Endothelial cell of umbilical vein (primary cell): ENCODE measurements at regions not wholly inside any gene's neighbourhood (a gene's known extent, or its start where the extent isn't known, plus 50 kb on each side); places are given as distances from the start of the nearest gene placed in this dataset.
"Not testable (repeated sequence)": the region's sequence is repeated elsewhere in the genome, so short reads cannot be mapped to it uniquely, and the experiment has no call there.

Experiments used
- BruUV-seq: library from RNA; stranded (reverse); fragments of 400-500 nt; replicated peaks from 2 replicates; lab custom pipeline; 2021; lab: Mats Ljungman, UMichigan
- CTCF ChIA-PET: fragments of 300-600, 350-600 bp; sonication (Branson Sonifier 250); formaldehyde crosslinking; loops from one replicate; lab custom pipeline; 2021; ENCODE audit warnings: antibody characterized with exemption, inconsistent platforms; lab: Charles Lee
- POLR2A ChIA-PET: fragments of 300-600, 350-600 bp; sonication (Branson Sonifier 250); formaldehyde crosslinking; loops from one replicate; lab custom pipeline; 2021; ENCODE audit warnings: antibody characterized with exemption, inconsistent platforms; lab: Charles Lee
- DNase-seq: peaks from one replicate; pipeline ENCODE4 v3.0.0-alpha.2; 2011; ENCODE audit warnings: low read depth, low spot score
- FAIRE-seq: peaks from 2 replicates; lab custom pipeline; 2011; peaks lifted over from hg19 to GRCh38; lab: Jason Lieb, UNC
- H2AFZ ChIP-seq: 2 replicates; pipeline ENCODE4 v1.6.0; 2012; ENCODE audit warnings: low read depth, low read length, control low read depth, inconsistent platforms
- H3K27ac ChIP-seq: 2 replicates; pipeline ENCODE4 v1.5.1; 2011; ENCODE audit warnings: low read depth, mild to moderate bottlenecking, control low read depth, low read length, moderate library complexity; ENCODE audit not compliant: insufficient read depth
- H3K27me3 ChIP-seq, 2 experiments: 2 replicates each; pipeline versions ENCODE4 v1.6.0 to v1.6.1; 2011; ENCODE audit warnings: low read length in 2 of 2, mixed read lengths in 1 of 2; ENCODE audit not compliant: control insufficient read depth in 2 of 2, insufficient read depth in 2 of 2
- H3K36me3 ChIP-seq, 2 experiments: 2 replicates in 1 of 2; 3 replicates in 1 of 2; pipeline ENCODE4 v1.5.1; 2011; ENCODE audit warnings: low read length in 2 of 2, mild to moderate bottlenecking in 1 of 2, moderate library complexity in 1 of 2; ENCODE audit not compliant: control insufficient read depth in 2 of 2, insufficient read depth in 2 of 2; ENCODE audit errors: extremely low read depth in 1 of 2
- H3K4me1 ChIP-seq: 3 replicates; pipeline ENCODE4 v1.5.1; 2011; ENCODE audit warnings: mild to moderate bottlenecking, low read length; ENCODE audit not compliant: control insufficient read depth, insufficient read depth; ENCODE audit errors: extremely low read depth
- H3K4me2 ChIP-seq: 2 replicates; pipeline ENCODE4 v1.6.1; 2011; ENCODE audit warnings: low read length, control low read depth, mixed read lengths; ENCODE audit not compliant: insufficient read depth
- H3K4me3 ChIP-seq, 3 experiments: fragments of 200-600 bp in 1 of 3; sonication (generic), shearing (Covaris generic) in 1 of 3; replicated peaks in 1 of 3; 2 replicates each; pipeline ENCODE4 v1.5.1; 2011 to 2016; ENCODE audit warnings: control low read depth in 3 of 3, low read length in 3 of 3, mild to moderate bottlenecking in 2 of 3, inconsistent platforms in 1 of 3, low read depth in 1 of 3, moderate library complexity in 1 of 3; ENCODE audit not compliant: insufficient read depth in 1 of 3
- H3K79me2 ChIP-seq: 2 replicates; pipeline ENCODE4 v1.6.0; 2012; ENCODE audit warnings: low read length, inconsistent platforms; ENCODE audit not compliant: control insufficient read depth, insufficient read depth
- H3K9ac ChIP-seq: replicated peaks from 2 replicates; pipeline ENCODE3; 2011; ENCODE audit warnings: low read length, control low read depth; ENCODE audit not compliant: insufficient read depth; ENCODE audit errors: extremely low read depth
- H3K9me1 ChIP-seq: replicated peaks from 3 replicates; pipeline ENCODE4 v1.6.0; 2011; ENCODE audit warnings: mild to moderate bottlenecking, low read length; ENCODE audit not compliant: control insufficient read depth, insufficient read depth; ENCODE audit errors: extremely low read depth
- H3K9me3 ChIP-seq: replicated peaks from 2 replicates; pipeline ENCODE4 v1.5.1; 2012; ENCODE audit warnings: low read length, inconsistent platforms; ENCODE audit not compliant: control insufficient read depth, insufficient read depth
- H4K20me1 ChIP-seq: replicated peaks from 2 replicates; pipeline ENCODE3; 2011; ENCODE audit warnings: mild to moderate bottlenecking, low read length; ENCODE audit not compliant: control insufficient read depth, insufficient read depth; ENCODE audit errors: extremely low read depth
- CTCF ChIP-seq, 2 donors: IDR thresholded peaks; 1 replicate in 1 of 2; 2 replicates in 1 of 2; pipeline ENCODE4 v1.5.1; 2011; ENCODE audit warnings: low read length in 2 of 2, mild to moderate bottlenecking in 2 of 2, moderate library complexity in 2 of 2, control low read depth in 1 of 2, inconsistent platforms in 1 of 2, low read depth in 1 of 2; ENCODE audit not compliant: insufficient read depth in 1 of 2; ENCODE audit errors: extremely low read depth in 1 of 2
- EZH2 ChIP-seq: IDR thresholded peaks from 2 replicates; pipeline ENCODE4 v1.6.1; 2012; ENCODE audit warnings: borderline replicate concordance, low read depth, mild to moderate bottlenecking, moderate library complexity, low read length, inconsistent platforms; ENCODE audit not compliant: severe bottlenecking
- FOS ChIP-seq: IDR thresholded peaks from 2 replicates; pipeline ENCODE4 v1.6.1; 2011; ENCODE audit warnings: mild to moderate bottlenecking, low read length, moderate library complexity, borderline replicate concordance; ENCODE audit not compliant: insufficient read depth
- GATA2 ChIP-seq: IDR thresholded peaks from 2 replicates; pipeline ENCODE4 v1.7.0; 2011; ENCODE audit warnings: low read depth, mild to moderate bottlenecking, moderate library complexity, mixed read lengths, low read length; ENCODE audit not compliant: insufficient read length, insufficient read depth
- JUN ChIP-seq: IDR thresholded peaks from 2 replicates; pipeline ENCODE4 v1.6.1; 2011; ENCODE audit warnings: borderline replicate concordance, low read depth; ENCODE audit not compliant: insufficient read length, insufficient read depth
- MAX ChIP-seq: IDR thresholded peaks from 2 replicates; pipeline ENCODE4 v1.6.1; 2011; ENCODE audit not compliant: insufficient read depth, insufficient read length
- MYC ChIP-seq: IDR thresholded peaks from one replicate; pipeline ENCODE4 v1.6.1; 2011; ENCODE audit warnings: mild to moderate bottlenecking, low read depth, low read length
- POLR2A ChIP-seq: IDR thresholded peaks from 2 replicates; pipeline ENCODE4 v1.6.1; 2012; ENCODE audit warnings: low read depth, mild to moderate bottlenecking, control low read depth, low read length
- POLR2AphosphoS5 ChIP-seq: IDR thresholded peaks from 2 replicates; pipeline ENCODE4 v1.6.1; 2012; ENCODE audit warnings: low read depth, mild to moderate bottlenecking, control low read depth, low read length, moderate library complexity; ENCODE audit not compliant: insufficient read depth
- dilution Hi-C: fragments of 300-500 bp; cut with MboI; formaldehyde crosslinking; loops from one replicate; pipeline ENCODE4 v1.15.0; 2019; ENCODE audit warnings: low sequenced_read_pairs; ENCODE audit not compliant: extremely low pct_ligation_motif_present
- intact Hi-C: fragments of 100-400 bp; cut with micrococcal nuclease; formaldehyde crosslinking; loops from one replicate; pipeline ENCODE4 v1.10.0; 2022

- dilution Hi-C loops (no loop called here), intact Hi-C loops (no loop called here)
- Histone ChIP-seq H3K4me1 (no peaks in the 10 kb centered on the region), H4K20me1 (no peaks in the 10 kb centered on the region), H3K27ac (no peak overlapping the region), H2AFZ (no peak overlapping the region), H3K9ac (no peak overlapping the region), H3K9me3 (no peaks in the 10 kb centered on the region), H3K4me2 (no peak overlapping the region), H3K79me2 (no peaks in the 10 kb centered on the region), H3K4me3 (no peak overlapping the region), H3K36me3 (no peaks in the 10 kb centered on the region), H3K9me1 (no peaks in the 10 kb centered on the region), H3K27me3 (no peaks in the 10 kb centered on the region)
- no TSS peak for BruUV-seq
- TF ChIP-seq FOS (no peak), MYC (no peak), GATA2 (no peak), POLR2AphosphoS5 (no peak), POLR2A (no peak), EZH2 (no peak), JUN (no peak), MAX (no peak), CTCF (IDR thresholded peaks at IDR 0.05; ENCODE audit: extremely low read depth in 1 of 2, insufficient read depth in 1 of 2, low read depth in 1 of 2, low read length in 2 of 2) (no peak)
- FAIRE-seq (no peak), DNase-seq (no peak)
- CTCF ChIA-PET, result no interaction called here
- POLR2A ChIA-PET, result no interaction called here
These were observed 410.4 kb downstream of the RPS24 start for GRCh38 chr10:78443900-78444571.

- H2AFZ ChIP-seq, H3K4me3 ChIP-seq, FAIRE-seq, H3K36me3 ChIP-seq, POLR2A ChIA-PET, H3K9me1 ChIP-seq, H3K4me2 ChIP-seq, CTCF ChIA-PET, intact Hi-C loops, H3K27me3 ChIP-seq, H3K27ac ChIP-seq, BruUV-seq, H3K9ac ChIP-seq, DNase-seq, H3K9me3 ChIP-seq, dilution Hi-C loops, H3K4me1 ChIP-seq, H4K20me1 ChIP-seq, H3K79me2 ChIP-seq: not testable (repeated sequence)
These were observed 411.1 kb downstream of the RPS24 start for GRCh38 chr10:78444741-78445140.
